GM19240 (cell line): ENCODE measurements at regions not wholly inside any gene's neighbourhood (a gene's known extent, or its start where the extent isn't known, plus 50 kb on each side); places are given as distances from the start of the nearest gene placed in this dataset.

ENCODE experiments used
- DNase-seq: peaks from one replicate; pipeline ENCODE4 v3.0.0; 2011; ENCODE audit warnings: low spot score; ENCODE audit not compliant: insufficient read length

DNA sequence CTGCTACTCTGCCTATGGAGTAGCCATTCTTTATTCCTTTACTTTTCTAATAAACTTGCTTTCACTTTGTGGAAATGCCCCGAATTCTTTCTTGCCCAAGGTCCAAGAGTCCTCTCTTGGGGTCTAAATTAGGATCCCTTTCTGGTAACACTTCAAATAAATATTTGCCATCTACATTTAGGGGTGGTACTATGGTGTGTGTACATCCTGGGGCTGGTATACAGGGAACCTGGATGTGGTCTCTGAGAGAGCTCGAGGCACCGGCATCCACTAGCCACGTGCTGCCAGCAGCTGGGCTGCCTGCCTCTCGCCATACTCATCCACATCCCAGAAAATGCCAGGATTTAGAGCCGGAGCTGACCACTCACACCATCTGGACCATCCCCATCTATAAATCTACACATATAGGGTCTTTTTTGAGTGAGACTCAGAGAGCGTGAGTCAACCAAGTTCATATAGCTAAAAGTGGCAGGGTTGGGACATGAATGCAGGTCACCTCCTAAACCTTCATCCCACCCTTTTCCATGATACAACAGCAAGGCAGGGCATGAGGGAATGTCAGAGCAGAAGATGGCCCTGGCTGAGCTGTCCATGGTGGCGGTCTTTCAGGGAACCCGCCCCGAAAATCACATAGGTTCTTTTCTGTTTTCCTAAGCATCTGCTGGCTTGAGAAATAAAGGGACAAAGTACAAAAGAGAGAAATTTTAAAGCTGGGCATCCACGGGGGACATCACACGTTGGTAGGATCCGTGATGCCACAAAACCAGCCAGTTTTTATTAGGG, 76.6 kb upstream of the F3 start:
- DNase-seq: no peak

DNA sequence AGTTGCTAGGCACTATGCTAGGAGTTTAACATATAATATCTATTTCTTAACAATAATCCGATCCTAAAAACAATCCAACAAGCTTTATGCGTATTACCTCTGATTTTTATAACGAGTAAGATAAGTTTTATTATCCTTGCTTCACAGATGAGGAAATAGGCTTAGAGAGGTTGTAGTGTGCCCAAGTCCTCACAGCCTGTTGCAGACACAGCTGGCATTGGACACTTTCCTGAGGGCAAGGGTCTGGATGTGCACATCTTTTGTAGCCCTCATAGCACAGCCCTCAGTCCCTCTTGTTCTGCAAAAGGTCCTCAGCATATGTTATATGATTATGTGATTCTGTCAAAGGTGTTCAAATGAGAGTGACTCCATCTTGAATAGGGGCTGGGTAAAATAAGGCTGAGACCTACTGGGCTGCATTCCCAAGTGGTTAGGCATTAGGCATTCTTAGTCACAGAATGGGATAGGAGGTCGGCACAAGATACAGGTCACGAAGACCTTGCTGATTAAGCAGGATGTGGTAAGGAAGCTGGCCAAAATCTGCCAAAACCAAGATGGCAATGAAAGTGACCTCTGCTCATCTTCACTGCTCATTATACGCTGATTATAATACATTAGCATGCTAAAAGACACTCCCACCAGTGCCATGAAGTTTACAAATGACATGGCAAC, 75.7 kb upstream of the F3 start:
- DNase-seq: no peak

DNA sequence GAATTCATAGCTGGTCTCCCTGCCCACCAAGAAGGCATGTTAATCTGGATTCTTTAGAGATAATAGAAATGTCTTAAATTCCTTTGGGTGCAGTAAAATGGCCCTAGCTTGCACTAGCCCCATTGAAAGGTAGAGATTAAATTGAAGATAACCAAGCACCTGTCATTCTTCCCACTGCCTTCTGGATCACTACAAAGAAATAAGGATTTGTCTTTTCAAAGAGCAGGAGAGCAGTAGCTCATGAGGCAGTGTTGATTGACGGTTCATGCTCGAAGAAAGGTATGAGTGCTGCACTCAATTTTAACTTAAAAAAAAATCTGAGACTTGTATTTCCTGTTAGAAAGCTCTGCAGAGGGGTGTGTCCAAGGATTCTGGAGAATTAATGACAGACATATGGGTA, 74.9 kb upstream of the F3 start:
- no peak for DNase-seq

DNA sequence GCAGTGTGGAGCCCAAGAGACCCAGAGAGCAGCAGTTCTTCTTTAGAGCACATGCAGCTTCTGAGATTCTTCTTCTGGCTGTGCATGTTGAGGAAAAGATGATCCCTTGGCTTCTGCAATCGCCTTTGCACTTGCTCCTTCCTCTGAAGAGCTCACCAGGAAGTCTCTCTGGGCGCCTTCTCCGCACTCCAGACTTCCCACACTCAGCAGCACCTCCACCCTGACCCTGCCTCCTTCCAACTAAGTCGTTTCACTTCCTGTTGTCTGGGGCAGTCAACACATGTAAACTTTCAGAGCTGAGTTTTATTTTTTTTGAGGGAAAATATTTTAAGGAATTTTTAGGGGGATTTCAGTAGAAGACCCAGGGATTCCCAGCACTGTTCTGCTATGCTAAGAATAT, 73.4 kb upstream of the F3 start:
- no peak for DNase-seq

DNA sequence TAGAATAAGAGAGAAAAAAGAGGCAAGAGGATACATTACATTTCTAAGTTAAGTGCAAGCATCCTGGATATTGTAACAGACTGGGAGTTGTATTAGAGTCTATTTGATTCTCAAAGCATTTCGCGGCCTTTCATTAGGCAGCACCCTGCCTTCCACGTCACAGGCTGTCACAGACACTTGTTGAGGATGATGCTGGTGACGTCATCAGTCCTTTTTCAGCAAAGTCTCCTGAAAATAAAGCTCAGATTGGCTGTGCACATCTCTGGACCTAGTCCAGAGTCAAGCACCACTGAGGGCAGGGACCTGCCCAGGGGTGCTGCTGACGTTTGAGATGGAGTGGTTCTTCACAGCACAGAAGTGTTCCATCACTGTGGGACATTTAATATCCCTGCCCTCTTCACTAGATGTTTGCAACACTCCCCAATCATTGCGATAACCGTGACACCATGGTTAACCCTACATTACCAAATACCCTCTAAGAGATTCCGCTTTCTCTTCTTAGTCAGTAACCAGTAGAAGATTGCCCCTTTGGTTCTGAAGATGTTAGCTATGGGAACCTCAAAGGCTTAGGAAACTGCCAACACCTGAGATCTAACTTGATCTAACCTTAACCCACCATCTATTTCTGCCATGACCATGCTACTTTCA, 72.7 kb upstream of the F3 start:
- no peak for DNase-seq

DNA sequence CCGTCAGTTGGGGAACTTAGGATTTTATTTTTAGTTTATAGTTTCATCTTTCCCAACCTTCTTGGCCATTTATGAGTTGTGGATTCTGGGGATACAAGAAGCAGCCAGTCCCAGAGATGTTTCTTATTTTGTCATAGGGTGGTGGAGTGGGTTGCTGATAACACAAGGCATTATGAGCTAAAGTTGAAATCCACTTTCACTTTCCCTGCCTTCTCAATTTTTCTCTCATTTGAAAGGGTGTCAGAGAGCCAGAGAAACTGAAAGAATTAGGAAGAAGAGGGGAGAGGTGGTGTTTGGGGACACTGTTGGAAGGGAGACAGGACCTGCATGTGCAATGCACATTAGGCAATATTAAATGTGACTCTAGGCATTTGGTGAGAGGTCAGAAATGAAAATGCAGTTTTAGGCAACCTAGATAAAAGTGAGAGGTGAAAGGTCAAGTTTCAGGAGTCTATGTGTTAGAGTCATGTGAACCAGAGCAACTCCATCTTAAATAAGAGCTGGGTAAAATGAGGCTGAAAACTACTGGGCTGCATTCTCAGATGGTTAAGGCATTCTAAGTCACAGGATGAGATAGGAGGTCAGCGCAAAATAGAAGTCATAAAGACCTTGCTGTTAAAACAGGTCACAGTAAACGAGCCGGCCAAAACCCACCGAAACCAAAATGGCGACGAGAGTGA, 71.1 kb upstream of the F3 start:
- no peak for DNase-seq

DNA sequence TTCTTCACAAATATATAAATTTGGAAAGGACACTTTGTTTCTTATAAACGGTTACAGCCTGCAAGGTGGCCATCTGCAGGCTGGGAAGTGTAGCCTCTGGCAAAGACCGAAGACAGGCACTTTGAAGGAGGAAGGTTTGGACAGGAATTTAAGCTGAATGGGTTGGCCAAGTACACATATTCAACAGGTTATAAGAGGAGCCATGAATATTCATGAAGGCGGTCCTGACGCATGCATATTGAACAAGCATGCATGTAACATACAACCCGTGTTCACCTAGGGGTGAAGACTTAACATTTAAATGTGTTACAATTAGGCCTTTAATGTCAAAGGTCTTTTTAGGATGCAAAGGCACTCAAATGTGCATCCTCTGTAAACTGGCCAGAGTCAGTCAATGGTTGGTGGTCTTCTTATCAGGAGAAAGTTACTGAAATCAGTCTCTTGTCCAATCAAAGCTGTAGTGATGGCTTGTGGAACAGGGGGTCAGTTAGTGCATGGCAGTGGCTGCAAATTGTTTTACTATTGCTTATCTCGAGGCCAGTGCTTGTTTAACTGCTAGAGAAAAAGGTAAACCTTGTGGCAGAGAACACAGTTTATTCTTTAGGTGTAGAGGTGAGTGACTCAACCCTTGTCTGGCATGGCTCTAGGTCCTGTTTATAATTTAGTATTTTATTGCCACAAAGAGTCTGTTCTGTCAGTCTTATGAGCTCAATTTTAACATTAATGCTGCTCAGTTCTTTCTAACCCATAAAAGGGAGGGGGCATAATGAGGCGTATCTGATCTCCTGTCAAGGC, 70.3 kb upstream of the F3 start:
- no peak for DNase-seq

DNA sequence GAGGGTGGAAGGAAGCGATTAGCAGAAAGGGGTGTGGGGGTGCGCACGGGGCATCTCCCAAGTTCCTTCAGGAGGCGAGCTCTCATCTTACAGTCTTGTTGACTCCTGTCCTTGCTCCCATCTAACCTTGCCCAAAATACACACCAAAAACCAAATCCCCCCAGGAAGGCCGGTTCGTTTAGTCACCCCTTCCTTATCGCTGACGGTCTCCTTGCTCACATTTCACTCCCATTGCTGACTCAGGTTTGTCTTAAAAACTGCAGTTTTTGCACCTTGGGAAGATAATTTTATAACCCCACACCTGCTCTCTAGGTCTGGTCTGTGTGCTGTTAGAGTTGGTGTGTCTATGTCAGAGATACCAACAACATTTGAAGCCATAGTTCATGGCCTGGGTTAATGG, 68.1 kb upstream of the F3 start:
- DNase-seq: no peak

DNA sequence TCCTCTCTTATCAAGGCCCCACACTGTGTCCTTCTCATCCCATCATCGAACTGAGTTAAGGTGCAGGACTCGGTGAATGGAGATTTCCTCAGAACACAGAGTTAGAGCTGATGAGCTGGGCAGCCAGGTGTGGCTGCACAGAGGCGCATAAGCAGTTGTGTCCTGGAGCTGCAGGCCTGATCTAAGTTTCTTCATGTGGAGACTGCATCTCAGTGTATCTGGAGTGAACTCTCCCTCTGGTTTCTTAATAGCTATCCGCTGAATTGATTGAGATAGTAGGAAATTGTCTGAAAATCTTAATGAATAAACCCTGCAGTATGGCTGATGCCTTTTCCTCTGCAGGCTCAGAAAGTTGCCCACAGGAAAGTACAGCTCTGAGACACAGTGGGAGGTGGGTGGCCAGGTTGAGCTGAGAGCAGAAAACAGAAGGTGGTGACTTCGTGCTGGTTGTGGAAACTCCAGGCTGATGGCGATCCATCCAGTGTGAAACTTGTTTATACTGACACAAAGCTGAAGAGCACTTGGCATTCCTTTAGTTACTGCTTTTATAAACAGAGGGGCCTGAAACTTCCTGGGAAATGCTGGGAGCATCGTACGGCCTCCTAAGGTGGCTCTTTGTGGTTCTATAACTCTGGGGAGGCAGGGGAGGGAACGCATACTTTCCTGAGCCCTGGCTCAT, 67.4 kb upstream of the F3 start:
- DNase-seq: no peak

DNA sequence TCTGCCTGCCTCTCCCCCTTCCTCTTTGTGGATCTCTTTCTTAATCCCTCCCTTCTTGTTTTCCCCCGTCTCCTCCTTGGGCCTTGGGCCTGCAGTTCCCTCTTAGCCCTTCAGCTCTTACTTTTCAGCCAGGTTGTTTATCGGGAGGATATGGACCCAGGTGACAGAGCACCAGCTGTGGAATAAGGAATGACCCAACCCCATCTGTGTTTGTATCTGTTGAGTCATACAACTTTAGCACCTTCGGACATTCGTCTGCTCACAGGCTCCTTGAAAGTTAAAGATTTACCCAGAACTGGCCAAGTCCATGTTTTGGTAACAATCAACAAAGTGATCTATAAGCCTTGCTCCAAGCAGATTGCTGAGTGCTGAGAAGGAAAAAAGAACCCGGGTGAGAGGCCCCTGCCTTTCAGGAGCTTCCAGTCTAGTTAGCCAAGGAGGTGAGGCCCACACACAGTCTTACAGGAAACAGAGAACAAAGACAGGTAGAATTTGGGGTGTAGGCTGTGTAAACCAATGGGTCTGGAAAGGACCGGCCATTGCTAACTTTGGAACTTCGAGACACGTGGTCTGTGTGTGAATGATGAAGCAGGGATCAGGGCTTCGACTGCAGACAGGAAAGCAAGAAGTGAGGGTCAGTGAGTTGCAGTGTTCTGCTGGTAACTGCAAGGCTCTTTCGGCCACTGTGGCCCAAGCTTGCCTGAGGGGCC, 66.7 kb upstream of the F3 start:
- DNase-seq: no peak

DNA sequence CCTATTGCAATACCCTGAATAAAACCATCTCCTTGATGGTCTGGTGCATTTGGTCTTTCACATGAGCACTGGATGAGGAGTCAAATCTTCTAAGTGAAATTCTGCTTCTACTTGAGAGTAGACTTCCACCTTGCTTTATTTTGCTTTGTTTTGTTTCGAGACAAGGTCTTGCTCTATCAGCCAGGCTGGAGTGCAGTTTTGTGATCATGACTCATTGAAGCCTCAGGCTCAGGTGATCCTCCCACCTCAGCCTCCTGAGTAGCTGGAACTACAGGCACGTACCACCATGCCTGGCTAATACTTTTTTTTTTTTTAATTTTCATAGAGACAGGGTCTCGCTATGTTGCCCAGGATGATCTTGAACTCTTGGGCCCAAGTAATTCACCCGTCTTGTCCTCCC, 65.8 kb upstream of the F3 start:
- no peak for DNase-seq

DNA sequence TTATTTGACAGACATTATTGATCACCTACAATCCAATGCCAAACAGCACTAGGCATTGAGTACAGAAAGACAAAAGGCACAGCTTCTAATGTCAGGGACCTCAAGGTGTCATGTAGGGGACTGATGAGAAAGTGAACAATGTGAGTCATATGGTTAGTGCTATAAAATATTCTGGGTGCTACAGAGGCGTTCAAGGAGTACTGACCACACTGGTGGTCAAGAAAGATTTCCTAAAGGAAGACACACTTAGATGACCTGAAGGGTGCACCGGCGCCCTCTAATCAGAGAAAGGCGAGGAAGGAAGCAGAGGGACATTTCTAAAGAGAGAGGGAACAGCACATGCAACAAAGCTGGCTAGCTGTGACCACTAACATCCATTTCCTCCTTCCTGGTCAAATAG, 64.9 kb upstream of the F3 start:
- no peak for DNase-seq

DNA sequence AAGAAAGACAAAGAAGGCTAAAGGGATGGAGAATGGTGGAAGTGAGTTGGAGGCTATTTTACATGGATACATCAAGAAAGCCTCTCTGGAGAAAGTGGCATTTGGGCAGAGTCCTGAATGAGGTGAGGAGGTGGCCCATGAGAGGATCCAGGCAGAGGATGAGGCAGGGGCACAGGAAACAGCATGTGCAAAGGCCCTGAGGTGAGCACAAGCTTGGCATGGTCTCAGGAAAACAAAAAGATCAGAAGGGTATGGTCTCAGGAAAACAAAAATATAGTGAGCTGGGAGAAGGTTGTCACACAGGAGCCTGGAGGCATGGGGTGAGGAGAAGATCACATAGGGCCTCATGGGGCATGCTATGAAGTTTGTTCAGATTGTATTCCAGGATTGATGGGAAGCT, 62.1 kb upstream of the F3 start:
- no peak for DNase-seq

DNA sequence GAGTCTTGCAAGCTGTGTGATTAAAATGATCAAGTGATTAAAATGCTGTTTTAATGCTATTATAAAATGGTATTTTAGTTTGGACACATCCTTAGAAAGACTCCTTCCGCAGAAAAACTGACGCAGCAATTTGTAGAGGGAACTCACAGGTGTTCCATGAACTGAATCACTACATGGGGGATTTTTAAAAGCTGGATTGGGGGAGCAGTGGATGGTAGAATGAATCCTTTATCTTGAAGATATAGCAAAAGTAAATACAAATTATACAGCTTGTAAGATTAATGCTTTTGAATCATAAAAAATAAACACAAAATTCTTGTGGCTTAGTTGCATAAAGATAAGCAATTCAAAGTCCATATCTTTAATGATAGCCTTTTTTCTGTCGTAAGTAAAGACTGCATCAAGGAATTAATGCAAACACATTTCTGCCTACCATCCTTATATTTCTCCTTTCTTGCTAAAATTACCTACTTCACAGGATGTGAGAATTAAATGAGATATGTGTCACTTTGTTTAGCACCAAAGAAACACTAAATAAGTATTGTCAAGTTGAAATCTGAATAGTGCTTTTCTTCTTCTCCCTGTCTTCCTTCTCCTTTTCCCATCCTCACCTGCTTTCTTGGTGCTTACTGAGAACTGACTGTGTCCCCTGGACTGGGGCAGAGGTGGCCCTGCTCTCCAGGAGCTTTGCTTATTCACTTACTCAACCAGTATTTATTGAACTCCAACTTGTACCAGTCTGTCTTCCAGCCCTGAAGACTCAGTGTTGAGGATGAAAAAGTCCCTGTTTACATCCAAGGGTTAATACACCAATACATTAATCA, 61.5 kb upstream of the F3 start:
- DNase-seq: no peak

DNA sequence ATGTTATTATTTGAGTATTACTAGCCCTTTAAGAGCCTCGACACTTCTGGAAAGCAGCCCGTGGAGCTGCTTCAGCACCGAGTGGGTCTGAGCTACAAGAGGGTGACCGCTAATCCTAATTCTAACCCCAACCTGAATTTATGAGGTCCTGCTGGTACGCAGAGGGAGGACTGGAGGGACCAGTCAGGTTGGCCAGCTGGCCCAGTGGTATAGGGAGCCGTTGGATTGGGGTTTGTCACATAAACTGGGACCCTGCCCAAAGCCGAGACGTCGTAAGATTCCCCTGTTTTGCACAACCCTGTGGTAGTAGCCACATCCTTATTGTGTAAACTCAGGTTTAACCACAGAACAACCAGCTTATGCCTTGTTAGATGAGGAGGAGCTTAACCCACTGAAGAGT, 60.8 kb upstream of the F3 start:
- no peak for DNase-seq

DNA sequence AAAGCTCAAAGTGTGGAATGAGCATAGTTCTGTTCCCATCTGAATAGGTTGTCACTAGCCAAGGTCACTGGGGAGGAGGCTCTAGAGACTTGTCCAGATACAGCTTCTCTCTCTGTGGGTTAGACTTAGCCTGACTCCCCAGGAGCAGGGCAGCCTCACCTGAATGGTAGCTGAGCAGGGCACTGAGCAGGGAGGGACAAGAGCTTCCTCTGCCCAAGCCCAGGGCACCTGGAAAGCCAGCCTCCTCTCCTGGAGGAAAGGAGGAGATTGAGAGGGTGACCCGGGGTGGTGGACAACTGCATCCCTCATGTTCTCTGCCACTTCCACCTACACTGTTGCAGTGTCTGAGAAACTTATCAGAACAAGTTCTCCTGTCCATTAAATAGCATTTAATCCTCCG, 59.0 kb upstream of the F3 start:
- no peak for DNase-seq

DNA sequence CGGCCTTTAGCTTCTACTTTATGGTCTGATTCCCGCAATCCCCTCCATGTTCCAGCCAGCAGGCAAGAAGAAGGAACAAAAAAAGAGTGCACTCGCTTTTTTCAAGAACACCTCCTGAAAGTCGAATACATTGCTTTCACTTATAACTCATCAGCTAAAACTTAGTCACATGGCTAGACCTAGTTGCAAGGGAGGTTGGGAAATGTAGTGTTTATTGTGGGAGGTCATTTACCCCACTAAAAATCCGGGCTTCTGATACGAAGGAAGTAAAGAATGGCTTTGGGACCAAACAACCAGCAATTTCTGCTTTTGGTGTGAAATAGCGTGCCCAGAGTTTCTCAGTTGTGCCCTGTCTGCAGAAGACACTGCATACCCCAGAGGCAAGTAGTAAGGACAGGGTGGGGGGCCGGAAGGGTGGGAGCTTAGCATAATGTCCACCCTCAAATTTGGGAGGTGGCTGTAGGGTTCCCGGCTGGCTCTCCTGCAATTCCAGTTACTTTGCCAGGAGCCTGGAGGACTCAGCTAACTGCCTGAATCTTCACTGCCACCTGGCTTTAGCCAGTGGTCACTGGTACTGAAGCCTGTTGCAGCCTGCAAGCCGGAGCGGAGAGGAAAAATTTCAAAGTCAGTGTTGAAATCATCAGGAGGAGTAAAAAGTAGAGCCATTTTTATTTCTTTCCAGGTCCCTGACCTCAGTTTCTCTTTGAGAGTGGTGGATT, 57.7 kb upstream of the F3 start:
- no peak for DNase-seq

DNA sequence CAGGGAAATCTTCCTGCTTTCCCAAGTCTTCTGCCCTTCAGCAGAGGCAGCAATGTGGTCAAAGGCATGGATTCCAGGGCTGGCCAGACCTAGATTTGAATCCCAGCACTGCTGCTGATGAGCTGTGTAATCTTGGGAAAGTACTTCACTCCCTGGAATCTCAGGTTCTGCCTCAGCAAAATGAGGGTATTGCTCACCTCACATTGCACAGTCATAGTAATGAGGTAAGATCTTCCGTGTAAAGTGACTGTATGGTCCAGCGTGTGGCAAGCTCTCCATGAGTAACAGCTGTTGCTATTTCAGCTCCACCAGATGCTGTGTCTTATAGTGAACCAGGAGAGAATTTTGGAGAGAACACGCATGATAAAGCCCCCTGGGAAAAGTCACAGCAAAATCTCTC, 56.1 kb upstream of the F3 start:
- no peak for DNase-seq

DNA sequence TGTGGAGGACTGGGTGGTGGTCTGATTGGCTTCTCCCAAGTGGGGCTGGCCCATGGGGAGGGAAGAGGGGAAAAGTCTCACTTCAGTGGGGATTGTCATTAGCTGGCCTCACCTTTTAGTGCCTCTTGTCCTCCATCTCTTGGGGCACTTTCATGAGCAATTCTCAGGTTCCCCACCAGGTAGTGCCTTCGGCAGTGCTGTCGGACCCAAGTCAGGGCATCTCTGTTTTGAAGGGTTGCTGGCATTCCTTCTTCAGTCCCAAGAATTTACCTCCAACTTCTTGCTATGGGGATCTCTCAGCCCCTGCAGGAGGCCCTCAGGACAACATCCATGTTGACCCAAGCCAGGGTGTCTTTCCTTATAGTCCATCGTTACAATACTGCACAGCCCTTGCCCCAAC, 54.7 kb upstream of the F3 start:
- no peak for DNase-seq
